Uterus (tissue), 3 donors: ENCODE measurements at regions not wholly inside any gene's neighbourhood (a gene's known extent, or its start where the extent isn't known, plus 50 kb on each side); places are given as distances from the start of the nearest gene placed in this dataset.

Experiments
- DNase-seq, 2 donors: peaks; one replicate each; pipeline ENCODE4 v3.0.0-alpha.2; 2019 to 2020
- H3K27ac ChIP-seq, 2 donors: fragments of 200-600 bp; sonication (generic); 1 replicate in 1 of 2; 2 replicates in 1 of 2; pipeline ENCODE4 v1.5.1; 2016 to 2018
- H3K27me3 ChIP-seq, 2 donors: fragments of 200-600 bp; sonication (generic); one replicate each; pipeline ENCODE4 v1.5.1; 2018 to 2019; ENCODE audit warnings: control low read depth in 1 of 2
- H3K36me3 ChIP-seq, 2 donors: fragments of 200-600 bp; sonication (generic); one replicate each; pipeline ENCODE4 v1.5.1; 2019; ENCODE audit warnings: control low read depth in 1 of 2
- H3K4me1 ChIP-seq, 2 donors: fragments of 200-600 bp; sonication (generic); one replicate each; pipeline ENCODE4 v1.5.1; 2018 to 2019; ENCODE audit warnings: control low read depth in 1 of 2
- H3K4me3 ChIP-seq, 2 donors: fragments of 200-600 bp; sonication (generic); 1 replicate in 1 of 2; 2 replicates in 1 of 2; pipeline ENCODE4 v1.5.1; 2018 to 2019; ENCODE audit warnings: mild to moderate bottlenecking in 1 of 2
- H3K9me3 ChIP-seq, 2 donors: fragments of 200-600 bp; sonication (generic); one replicate each; pipeline ENCODE4 v1.5.1; 2019; ENCODE audit warnings: control low read depth in 1 of 2
- POLR2A ChIP-seq, 2 donors: fragments of 450-650 bp; IDR thresholded peaks; one replicate each; pipeline ENCODE4 v1.6.1; 2016; ENCODE audit warnings: antibody characterized with exemption in 2 of 2, mild to moderate bottlenecking in 1 of 2, moderate library complexity in 1 of 2
- intact Hi-C: fragments of 100-400 bp; cut with DNase I; formaldehyde crosslinking; loops from one replicate; pipeline ENCODE4 v1.15.1; 2023; ENCODE audit warnings: low total_unique reads
- TF ChIP-seq, protein P1 (sequence below), 4 experiments: fragments of 200-600 bp in 2 of 4; fragments of 450-650 bp in 2 of 4; sonication (generic) in 2 of 4; IDR thresholded peaks; one replicate each; pipeline ENCODE4 v1.5.1; 2016 to 2019; ENCODE audit warnings: antibody characterized with exemption in 4 of 4, mild to moderate bottlenecking in 2 of 4, moderate library complexity in 1 of 4
- donor health status: DM: yes; HTN: yes; CAD: no.

DNA sequence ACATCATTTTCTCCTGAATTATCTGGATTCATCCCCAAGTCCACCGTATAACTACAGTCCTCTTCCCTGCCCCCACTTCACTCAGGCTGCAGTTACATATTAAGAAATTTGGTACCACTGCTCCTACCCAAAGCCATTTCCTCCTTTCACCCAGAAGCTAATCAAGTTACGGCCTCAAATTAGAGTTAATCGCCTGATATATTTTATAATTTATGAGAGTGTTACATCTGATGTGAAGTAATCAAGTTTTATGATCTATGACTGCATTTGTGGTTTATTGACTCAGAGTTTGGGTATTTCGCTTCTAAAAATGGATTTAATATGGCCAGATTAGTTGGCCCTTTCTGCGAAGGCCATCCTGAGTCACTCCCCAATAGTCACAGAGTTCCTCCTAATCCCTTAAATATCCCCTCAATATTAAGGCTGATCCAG is 223.6 kb upstream of the KIF2A start:
- Histone ChIP-seq H3K27me3 (no peaks in the 10 kb centered on the region), H3K4me3 (no peak overlapping the region), H3K4me1 (no peaks in the 10 kb centered on the region), H3K9me3 (no peaks in the 10 kb centered on the region), H3K36me3 (no peaks in the 10 kb centered on the region), H3K27ac (no peak overlapping the region)
- intact Hi-C loops, result no loop called here
- TF ChIP-seq, protein P1, sequence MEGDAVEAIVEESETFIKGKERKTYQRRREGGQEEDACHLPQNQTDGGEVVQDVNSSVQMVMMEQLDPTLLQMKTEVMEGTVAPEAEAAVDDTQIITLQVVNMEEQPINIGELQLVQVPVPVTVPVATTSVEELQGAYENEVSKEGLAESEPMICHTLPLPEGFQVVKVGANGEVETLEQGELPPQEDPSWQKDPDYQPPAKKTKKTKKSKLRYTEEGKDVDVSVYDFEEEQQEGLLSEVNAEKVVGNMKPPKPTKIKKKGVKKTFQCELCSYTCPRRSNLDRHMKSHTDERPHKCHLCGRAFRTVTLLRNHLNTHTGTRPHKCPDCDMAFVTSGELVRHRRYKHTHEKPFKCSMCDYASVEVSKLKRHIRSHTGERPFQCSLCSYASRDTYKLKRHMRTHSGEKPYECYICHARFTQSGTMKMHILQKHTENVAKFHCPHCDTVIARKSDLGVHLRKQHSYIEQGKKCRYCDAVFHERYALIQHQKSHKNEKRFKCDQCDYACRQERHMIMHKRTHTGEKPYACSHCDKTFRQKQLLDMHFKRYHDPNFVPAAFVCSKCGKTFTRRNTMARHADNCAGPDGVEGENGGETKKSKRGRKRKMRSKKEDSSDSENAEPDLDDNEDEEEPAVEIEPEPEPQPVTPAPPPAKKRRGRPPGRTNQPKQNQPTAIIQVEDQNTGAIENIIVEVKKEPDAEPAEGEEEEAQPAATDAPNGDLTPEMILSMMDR (IDR thresholded peaks at IDR 0.05), result no peak
- TF ChIP-seq POLR2A (IDR thresholded peaks at IDR 0.05), result no peak
- DNase-seq, result no peak

DNA sequence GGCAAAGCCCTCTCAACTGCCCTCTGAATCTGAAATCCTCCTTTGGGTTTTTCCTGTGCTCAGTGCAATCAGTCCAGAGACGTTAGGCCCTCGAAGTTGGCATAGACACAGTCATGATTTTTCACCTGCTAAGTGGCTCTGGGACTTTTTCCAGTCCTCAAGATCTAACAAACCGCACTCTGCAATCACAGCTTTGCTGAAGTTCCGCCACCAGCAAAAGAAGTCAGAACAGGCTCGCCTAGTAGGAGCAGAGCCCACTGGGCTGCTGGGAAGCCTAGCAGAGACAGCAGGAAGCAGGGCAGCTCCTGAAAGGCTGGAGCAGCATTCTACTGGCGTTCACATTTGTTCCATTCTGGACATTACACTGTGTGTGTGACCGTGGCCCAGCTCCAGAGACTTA is 222.8 kb upstream of the KIF2A start:
- TF ChIP-seq POLR2A (IDR thresholded peaks at IDR 0.05), result no peak
- TF ChIP-seq, protein P1 (IDR thresholded peaks at IDR 0.05), result no peak
- H3K4me3 ChIP-seq, result no peak overlapping the region
- no peaks in the 10 kb centered on the region for H3K36me3 ChIP-seq
- no peaks in the 10 kb centered on the region for H3K9me3 ChIP-seq
- intact Hi-C loops, result no loop called here
- H3K27me3 ChIP-seq, result no peaks in the 10 kb centered on the region
- H3K27ac ChIP-seq, result no peak overlapping the region
- no peaks in the 10 kb centered on the region for H3K4me1 ChIP-seq
- DNase-seq, result no peak

DNA sequence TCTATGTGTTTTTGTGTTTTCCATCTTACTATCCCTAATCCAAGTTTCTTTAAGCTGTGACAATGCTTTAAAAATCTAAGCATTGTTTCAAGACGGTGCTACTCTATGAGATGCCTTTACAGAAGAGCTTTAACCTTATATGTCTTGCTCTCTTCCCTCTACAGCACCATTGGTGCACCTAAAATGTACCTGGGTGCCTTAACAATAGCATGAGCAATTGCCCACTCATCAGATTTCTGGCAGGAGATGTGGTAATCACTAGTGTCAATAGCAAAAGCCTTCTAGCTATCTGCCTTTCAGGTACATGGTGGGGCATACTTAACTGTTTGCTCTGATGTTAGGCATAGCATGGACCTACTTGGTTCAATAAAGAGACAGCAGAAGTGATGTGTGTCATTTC is 222.3 kb upstream of the KIF2A start:
- Histone ChIP-seq H3K9me3 (no peaks in the 10 kb centered on the region), H3K36me3 (no peaks in the 10 kb centered on the region), H3K4me1 (no peaks in the 10 kb centered on the region), H3K27ac (no peak overlapping the region), H3K27me3 (no peaks in the 10 kb centered on the region), H3K4me3 (no peak overlapping the region)
- no peak for TF ChIP-seq POLR2A (IDR thresholded peaks at IDR 0.05)
- TF ChIP-seq, protein P1 (IDR thresholded peaks at IDR 0.05), result no peak
- DNase-seq, result no peak
- intact Hi-C loops, result no loop called here

DNA sequence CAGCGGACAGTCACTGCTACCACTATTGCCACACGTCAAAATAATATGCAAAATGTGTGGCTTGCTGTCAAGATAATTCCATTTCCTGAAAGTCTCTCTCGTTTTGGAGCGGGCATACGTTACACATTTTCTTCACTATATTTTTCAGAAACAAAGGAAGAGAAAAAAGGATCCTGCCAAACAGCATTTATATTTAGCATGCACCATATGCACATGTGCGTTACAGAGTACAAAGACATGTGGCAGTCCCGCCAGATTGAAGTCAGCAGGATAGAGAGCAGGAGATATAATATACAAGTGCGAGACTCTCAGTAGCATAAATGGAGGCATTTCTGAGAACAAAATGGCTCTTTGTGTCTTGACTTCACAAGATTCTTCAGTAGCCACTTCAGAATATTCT is 221.6 kb upstream of the KIF2A start:
- H3K4me1 ChIP-seq, result no peaks in the 10 kb centered on the region
- H3K27ac ChIP-seq, result no peak overlapping the region
- H3K36me3 ChIP-seq, result no peaks in the 10 kb centered on the region
- H3K4me3 ChIP-seq, result no peak overlapping the region
- no peaks in the 10 kb centered on the region for H3K9me3 ChIP-seq
- no peak for TF ChIP-seq POLR2A (IDR thresholded peaks at IDR 0.05)
- TF ChIP-seq, protein P1 (IDR thresholded peaks at IDR 0.05), result no peak
- intact Hi-C loops, result no loop called here
- H3K27me3 ChIP-seq, result no peaks in the 10 kb centered on the region
- DNase-seq, result no peak

DNA sequence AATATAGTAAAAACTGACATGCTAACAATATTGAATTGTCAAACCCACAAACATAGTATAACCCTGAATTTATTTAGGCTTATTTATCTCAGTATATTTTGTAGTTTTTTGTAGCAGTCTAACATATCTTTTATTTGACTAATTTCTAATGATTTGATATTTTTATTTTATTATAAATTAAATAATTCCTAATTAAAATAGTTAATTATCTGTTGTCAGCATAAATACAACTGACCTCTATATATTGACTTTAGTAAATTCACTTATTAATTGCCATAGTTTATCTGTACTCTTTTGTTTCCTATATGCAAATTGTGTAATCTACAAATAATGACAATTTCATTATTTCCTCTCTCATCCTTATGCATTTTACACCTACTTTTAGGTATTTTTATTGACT is 215.1 kb upstream of the KIF2A start:
- Histone ChIP-seq H3K27me3 (no peaks in the 10 kb centered on the region), H3K9me3 (no peaks in the 10 kb centered on the region), H3K4me3 (no peak overlapping the region), H3K27ac (no peak overlapping the region), H3K4me1 (no peaks in the 10 kb centered on the region), H3K36me3 (no peaks in the 10 kb centered on the region)
- DNase-seq, result no peak
- intact Hi-C loops, result no loop called here
- TF ChIP-seq POLR2A (IDR thresholded peaks at IDR 0.05), result no peak
- TF ChIP-seq, protein P1 (IDR thresholded peaks at IDR 0.05), result no peak
